ENCODE measurements at regions not wholly inside any gene's neighbourhood (a gene's known extent, or its start where the extent isn't known, plus 50 kb on each side); places are given as distances from the start of the nearest gene placed in this dataset.
A peak's percentile ranks its signal among the peaks of the same experiment; 100 is the strongest.

DNA sequence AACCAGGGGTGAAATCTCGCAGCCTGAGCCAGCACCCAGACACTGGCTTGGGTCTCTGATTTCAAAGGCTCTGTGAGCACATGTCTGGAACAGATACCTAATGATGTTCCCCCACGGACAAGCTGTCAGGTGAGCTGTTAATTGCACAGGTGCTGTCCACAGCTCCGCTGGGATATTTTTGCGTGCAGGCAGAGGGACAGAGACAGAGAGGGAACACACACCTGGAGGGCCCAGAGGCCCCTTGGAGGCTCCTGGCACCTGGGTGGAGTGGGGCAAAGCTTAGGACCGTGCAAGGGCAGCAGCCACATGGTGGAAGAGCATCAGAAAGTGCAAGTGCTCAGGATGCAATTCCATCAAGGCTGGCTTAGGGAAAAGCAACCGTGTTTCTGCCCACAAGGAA lies 57.3 kb downstream of the ARL6IP4 start:
- Histone ChIP-seq H3K27me3 (no peaks in the 10 kb centered on the region), H3K27ac (no peak overlapping the region), H3K4me1 (peaks cover 0 to 10% (median 0%) of the 10 kb centered on the region in 4 donors), H3K4me3 (no peak overlapping the region), H3K36me3 (peaks cover 0 to 14% (median 0%) of the 10 kb centered on the region in 3 donors), H3K9me3 (no peaks in the 10 kb centered on the region)
- TF ChIP-seq, protein P1, sequence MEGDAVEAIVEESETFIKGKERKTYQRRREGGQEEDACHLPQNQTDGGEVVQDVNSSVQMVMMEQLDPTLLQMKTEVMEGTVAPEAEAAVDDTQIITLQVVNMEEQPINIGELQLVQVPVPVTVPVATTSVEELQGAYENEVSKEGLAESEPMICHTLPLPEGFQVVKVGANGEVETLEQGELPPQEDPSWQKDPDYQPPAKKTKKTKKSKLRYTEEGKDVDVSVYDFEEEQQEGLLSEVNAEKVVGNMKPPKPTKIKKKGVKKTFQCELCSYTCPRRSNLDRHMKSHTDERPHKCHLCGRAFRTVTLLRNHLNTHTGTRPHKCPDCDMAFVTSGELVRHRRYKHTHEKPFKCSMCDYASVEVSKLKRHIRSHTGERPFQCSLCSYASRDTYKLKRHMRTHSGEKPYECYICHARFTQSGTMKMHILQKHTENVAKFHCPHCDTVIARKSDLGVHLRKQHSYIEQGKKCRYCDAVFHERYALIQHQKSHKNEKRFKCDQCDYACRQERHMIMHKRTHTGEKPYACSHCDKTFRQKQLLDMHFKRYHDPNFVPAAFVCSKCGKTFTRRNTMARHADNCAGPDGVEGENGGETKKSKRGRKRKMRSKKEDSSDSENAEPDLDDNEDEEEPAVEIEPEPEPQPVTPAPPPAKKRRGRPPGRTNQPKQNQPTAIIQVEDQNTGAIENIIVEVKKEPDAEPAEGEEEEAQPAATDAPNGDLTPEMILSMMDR (IDR thresholded peaks at IDR 0.05), result no peak
- TF ChIP-seq EP300 (IDR thresholded peaks at IDR 0.05), result no peak
- no peak for TF ChIP-seq POLR2A (IDR thresholded peaks at IDR 0.05)
- DNase-seq (ENCODE audit: low spot score in 2 of 2), result no peak
- WGBS, 2 donors, result 81 to 88% methylated on average over 5 to 6 of the region's 6 CpGs

DNA sequence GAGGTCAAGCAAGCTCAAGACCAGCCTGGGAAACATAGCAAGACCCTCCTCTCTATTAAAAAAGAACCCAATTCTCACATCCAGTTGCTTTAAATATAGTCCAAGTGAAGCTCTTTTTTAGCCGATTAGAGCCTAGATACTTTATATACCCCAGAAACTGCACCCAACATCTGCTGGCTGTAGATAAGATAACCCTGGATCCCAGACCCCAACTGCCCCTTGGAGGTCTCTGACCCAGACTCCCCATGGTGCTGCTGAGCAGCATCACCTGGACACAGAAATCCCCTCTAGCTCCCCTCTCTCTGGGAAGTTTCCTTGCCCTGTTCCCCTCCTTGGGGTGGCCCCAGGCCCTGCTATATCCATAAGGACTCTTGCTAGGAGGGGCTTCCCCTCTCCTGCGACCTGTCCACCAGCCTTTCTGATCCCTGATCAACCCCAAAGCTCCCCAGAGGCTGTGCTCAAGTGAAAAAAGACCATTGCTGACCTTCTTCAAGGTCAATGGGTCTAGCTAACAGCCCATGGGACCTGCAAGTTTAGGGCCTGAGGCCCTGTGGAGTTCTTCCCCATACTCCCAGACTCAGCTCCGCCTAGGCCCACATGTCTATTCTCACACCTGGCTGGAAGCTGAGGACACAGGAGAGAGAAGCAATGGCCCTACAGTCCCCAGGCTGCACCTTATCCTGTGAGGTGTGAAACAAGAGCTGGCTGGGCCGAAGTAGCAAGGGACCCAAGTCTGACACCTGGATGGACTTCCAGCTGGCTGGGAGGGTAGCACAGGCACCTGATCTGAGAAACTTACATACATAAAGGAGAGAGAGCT lies 56.2 kb downstream of the ARL6IP4 start:
- Histone ChIP-seq H3K4me3 (no peak overlapping the region), H3K36me3 (peaks cover 0 to 25% (median 0%) of the 10 kb centered on the region in 3 donors), H3K9me3 (no peaks in the 10 kb centered on the region), H3K4me1 (peaks cover 0 to 10% (median 0%) of the 10 kb centered on the region in 4 donors), H3K27me3 (no peaks in the 10 kb centered on the region), H3K27ac (no peak overlapping the region)
- no peak for DNase-seq (ENCODE audit: low spot score in 2 of 2)
- 87 to 88% methylated on average over 4 of the region's 4 CpGs for WGBS, 2 donors
- TF ChIP-seq, protein P1 (IDR thresholded peaks at IDR 0.05), result no peak
- TF ChIP-seq POLR2A (IDR thresholded peaks at IDR 0.05) (no peak), EP300 (IDR thresholded peaks at IDR 0.05) (no peak)

DNA sequence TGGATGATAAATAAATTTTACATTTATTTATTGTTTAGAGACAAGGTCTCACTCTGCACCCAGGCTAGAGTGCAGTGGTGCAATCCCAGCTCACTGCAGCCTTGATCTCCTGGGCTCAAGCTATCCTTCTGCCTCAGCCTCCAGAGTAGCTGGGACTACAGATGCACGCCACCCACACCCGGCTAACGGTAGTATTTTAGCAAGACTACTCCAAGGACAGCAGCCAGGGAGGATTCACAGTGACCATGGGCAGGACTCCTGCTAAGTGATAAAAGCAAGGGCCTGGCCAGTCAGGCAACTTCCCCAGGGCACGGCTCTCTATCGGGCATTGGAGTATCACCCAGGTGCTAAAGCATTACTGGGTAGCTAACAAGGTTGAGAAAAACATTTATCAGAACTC lies 55.4 kb downstream of the ARL6IP4 start:
- WGBS, 2 donors, result 84 to 87% methylated on average over 5 of the region's 5 CpGs
- H3K27ac ChIP-seq, result no peak overlapping the region
- peaks cover 0 to 32% (median 0%) of the 10 kb centered on the region in 3 donors for H3K36me3 ChIP-seq
- no peak overlapping the region for H3K4me3 ChIP-seq
- no peaks in the 10 kb centered on the region for H3K27me3 ChIP-seq
- no peaks in the 10 kb centered on the region for H3K9me3 ChIP-seq
- peaks cover 0 to 10% (median 0%) of the 10 kb centered on the region in 4 donors for H3K4me1 ChIP-seq
- no peak for TF ChIP-seq EP300 (IDR thresholded peaks at IDR 0.05)
- TF ChIP-seq, protein P1 (IDR thresholded peaks at IDR 0.05), result no peak
- TF ChIP-seq POLR2A (IDR thresholded peaks at IDR 0.05), result no peak
- no peak for DNase-seq (ENCODE audit: low spot score in 2 of 2)

DNA sequence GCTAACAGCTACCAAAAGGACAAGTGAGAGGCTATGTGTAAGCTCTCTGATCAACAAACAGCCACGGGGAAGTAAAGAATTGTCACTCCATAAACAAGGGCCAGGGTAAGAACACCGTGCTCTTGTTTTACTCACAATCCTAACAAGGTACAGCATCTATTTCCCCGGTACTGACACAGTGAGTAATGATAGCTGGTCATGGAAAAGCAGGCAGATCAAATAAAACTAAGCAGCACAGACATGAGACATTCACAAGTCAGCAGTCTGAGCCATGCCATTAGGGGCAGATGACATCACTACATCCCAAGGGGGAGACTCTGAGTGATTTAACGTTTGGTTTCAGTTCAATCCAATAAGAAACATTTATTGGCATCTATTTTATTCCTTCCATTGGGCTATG lies 54.4 kb downstream of the ARL6IP4 start:
- Histone ChIP-seq H3K4me1 (peaks cover 0 to 10% (median 0%) of the 10 kb centered on the region in 4 donors), H3K27ac (peak overlapping the region in 1 of 4 donors; percentile 50), H3K27me3 (no peaks in the 10 kb centered on the region), H3K36me3 (peaks cover 0 to 32% (median 0%) of the 10 kb centered on the region in 3 donors), H3K9me3 (no peaks in the 10 kb centered on the region), H3K4me3 (no peak overlapping the region)
- no peak for DNase-seq (ENCODE audit: low spot score in 2 of 2)
- 27% methylated on average over 4 of the region's 4 CpGs for WGBS, 2 donors
- TF ChIP-seq POLR2A (IDR thresholded peaks at IDR 0.05) (no peak), EP300 (IDR thresholded peaks at IDR 0.05) (no peak)
- TF ChIP-seq, protein P1 (IDR thresholded peaks at IDR 0.05), result no peak

DNA sequence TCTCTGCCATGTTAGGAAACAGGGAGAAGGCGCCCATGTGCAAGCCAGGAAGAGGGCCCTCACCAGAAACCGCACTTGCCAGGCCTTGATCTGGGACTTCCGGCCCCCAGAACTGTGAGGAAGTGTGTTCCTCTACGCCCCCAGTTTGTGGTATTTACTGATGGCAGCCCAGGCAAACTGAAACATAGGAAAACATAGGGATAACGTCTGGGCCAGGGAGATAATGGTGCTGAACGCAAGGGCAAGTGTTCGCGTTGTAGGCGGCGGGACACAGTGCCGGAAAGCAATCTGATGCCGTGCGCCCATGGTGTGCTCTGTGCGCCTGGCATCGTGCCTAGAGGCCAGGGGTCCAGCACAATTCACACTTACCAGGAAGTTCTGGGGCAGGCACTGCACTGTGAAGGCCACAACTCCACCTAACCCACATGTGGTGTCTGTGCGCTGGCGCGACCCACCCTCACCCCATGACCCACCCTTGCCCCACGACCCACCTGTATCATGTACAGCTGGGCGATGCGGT lies 53.6 kb downstream of the ARL6IP4 start:
- Histone ChIP-seq H3K4me3 (no peak overlapping the region), H3K4me1 (peaks cover 0 to 10% (median 0%) of the 10 kb centered on the region in 4 donors), H3K27ac (peak overlapping the region in 1 of 4 donors; percentile 50), H3K27me3 (no peaks in the 10 kb centered on the region), H3K36me3 (peaks cover 0 to 33% (median 0%) of the 10 kb centered on the region in 3 donors), H3K9me3 (no peaks in the 10 kb centered on the region)
- TF ChIP-seq POLR2A (IDR thresholded peaks at IDR 0.05), result no peak
- no peak for TF ChIP-seq EP300 (IDR thresholded peaks at IDR 0.05)
- TF ChIP-seq, protein P1 (IDR thresholded peaks at IDR 0.05), result no peak
- DNase-seq (ENCODE audit: low spot score in 2 of 2), result no peak
- WGBS, 2 donors, result 75 to 86% methylated on average over 18 to 21 of the region's 21 CpGs

Data from tibial nerve (tissue), 4 donors.